ENCODE measurements at regions not wholly inside any gene's neighbourhood (a gene's known extent, or its start where the extent isn't known, plus 50 kb on each side); places are given as distances from the start of the nearest gene placed in this dataset.
"Not testable (repeated sequence)": the region's sequence is repeated elsewhere in the genome, so short reads cannot be mapped to it uniquely, and the experiment has no call there.

DNA sequence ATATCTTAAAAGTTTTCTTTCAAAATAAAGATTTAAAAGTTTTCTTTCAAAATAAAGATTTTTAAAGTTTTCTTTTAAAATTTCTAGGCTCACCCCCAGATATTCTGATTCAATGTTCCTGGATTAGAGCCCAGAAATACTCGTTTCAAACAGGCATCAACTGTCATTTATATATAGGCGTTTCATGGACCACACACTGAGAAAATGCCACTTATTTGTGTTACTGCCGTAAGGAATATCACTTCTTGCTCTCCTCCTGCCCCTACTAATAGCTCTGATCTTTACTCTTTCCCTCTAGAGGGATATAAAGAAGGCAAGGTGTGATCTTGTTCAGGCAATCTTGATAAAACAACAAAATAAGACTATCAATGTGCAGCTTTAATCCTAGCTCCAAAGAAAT is 1324.1 kb downstream of the CDH8 start:
- no peaks in the 10 kb centered on the region for H3K4me1 Mint-ChIP-seq (ENCODE audit: low read depth)
- no peak overlapping the region for H3K4me3 Mint-ChIP-seq
- H3K36me3 Mint-ChIP-seq (ENCODE audit: low read depth), result no peaks in the 10 kb centered on the region
- intact Hi-C loops (cut with micrococcal nuclease), result no loop called here
- no peak for DNase-seq (ENCODE audit: low spot score)
- H3K27ac Mint-ChIP-seq, result no peak overlapping the region
- no peaks in the 10 kb centered on the region for H3K27me3 Mint-ChIP-seq (ENCODE audit: insufficient read depth)
- peaks cover 14% of the 10 kb centered on the region for H3K9me3 Mint-ChIP-seq

DNA sequence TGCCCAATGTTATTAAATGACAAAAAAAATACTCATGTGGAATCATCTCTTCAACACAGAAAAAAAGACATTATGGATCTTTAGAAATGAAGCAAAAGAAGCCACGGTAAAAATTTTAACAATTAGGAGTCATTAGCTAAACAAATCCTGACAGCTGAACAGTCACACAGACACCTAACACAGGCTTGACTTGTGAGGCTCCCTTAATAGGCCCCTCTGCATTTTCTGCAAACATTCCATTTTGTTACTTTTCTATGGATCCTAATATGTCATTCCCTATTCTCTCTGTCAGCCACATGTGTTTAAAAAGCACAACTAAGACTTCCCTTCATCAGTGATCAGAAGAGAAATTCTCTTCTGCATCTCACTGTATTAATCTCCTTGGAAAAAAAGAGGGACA is 1331.5 kb downstream of the CDH8 start:
- no peak overlapping the region for H3K27ac Mint-ChIP-seq
- H3K9me3 Mint-ChIP-seq, result peaks cover 21% of the 10 kb centered on the region
- no peaks in the 10 kb centered on the region for H3K27me3 Mint-ChIP-seq (ENCODE audit: insufficient read depth)

DNA sequence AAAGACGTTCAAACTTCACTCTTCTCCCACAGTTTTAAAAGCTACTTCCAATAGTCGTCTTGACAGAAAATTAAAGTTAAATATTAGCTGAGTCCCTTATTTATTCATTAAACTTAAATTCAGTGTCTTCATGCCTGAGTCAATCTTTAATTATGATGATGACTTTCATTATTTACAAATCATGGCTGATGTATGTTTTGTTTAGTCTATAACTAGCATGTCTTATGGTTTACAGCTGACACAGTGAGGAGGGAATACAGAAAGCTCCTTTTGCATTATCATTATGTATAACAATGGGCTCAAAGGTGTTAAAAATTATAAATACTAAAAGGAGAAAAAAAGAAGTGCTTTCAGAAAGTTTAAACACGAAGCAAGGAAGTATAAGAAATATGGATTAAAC is 1333.1 kb downstream of the CDH8 start:
- no peak overlapping the region for H3K27ac Mint-ChIP-seq
- DNase-seq (ENCODE audit: low spot score), result no peak
- no peaks in the 10 kb centered on the region for H3K4me1 Mint-ChIP-seq (ENCODE audit: low read depth)
- H3K27me3 Mint-ChIP-seq (ENCODE audit: insufficient read depth), result no peaks in the 10 kb centered on the region
- no peak overlapping the region for H3K4me3 Mint-ChIP-seq
- intact Hi-C loops (cut with micrococcal nuclease), result no loop called here
- peaks cover 21% of the 10 kb centered on the region for H3K9me3 Mint-ChIP-seq
- H3K36me3 Mint-ChIP-seq (ENCODE audit: low read depth), result no peaks in the 10 kb centered on the region

More for the DNA sequence above, 1331.5 kb downstream of the CDH8 start:
- no peak for DNase-seq (ENCODE audit: low spot score)
- H3K4me1 Mint-ChIP-seq (ENCODE audit: low read depth), result no peaks in the 10 kb centered on the region
- no peak overlapping the region for H3K4me3 Mint-ChIP-seq
- H3K36me3 Mint-ChIP-seq (ENCODE audit: low read depth), result no peaks in the 10 kb centered on the region
- intact Hi-C loops (cut with micrococcal nuclease), result no loop called here

DNA sequence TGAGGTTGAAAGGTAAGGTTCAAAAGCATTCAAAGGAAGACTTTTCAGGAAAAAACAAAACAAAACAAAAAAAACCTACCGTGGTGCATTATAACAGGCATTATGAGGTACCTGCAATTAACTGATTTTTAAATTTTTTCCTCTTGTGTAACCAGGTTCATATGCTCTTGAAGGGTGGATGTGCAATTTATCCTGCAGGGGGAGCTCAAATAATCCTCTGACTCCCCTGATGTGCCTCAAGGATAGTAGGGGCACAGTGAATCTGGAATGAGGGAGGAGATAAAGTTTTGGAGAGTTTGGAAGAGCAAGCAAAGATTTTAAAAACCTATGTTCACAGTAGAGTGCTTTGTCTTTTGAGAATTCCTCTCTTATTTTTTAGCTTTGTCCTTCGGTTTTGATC is 1349.4 kb downstream of the CDH8 start:
- no peak overlapping the region for H3K4me3 Mint-ChIP-seq
- intact Hi-C loops (cut with micrococcal nuclease), result no loop called here
- no peaks in the 10 kb centered on the region for H3K36me3 Mint-ChIP-seq (ENCODE audit: low read depth)
- DNase-seq (ENCODE audit: low spot score), result no peak
- no peaks in the 10 kb centered on the region for H3K4me1 Mint-ChIP-seq (ENCODE audit: low read depth)
- no peak overlapping the region for H3K27ac Mint-ChIP-seq
- H3K9me3 Mint-ChIP-seq, result peaks cover 27% of the 10 kb centered on the region
- no peaks in the 10 kb centered on the region for H3K27me3 Mint-ChIP-seq (ENCODE audit: insufficient read depth)

DNA sequence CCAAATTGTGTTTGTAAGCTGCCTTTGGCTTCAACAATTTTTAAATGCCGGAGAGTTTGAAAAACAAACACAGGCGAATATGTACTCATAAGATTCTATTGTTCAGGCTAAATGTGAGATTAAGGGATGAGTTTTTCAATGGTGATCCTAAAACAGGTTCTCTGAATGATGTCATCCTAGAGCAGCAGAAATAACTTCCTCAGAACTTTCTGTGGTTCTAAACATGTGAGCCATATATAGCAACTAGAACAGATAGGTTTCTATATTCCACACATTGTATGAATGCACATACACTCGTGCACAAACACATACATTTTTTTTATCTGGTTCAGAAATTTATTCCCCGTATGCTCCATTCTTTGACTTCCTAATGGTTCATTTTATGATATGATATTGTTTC is 1352.2 kb downstream of the CDH8 start:
- H3K36me3 Mint-ChIP-seq (ENCODE audit: low read depth), result no peaks in the 10 kb centered on the region
- no peak for DNase-seq (ENCODE audit: low spot score)
- no peaks in the 10 kb centered on the region for H3K27me3 Mint-ChIP-seq (ENCODE audit: insufficient read depth)
- intact Hi-C loops (cut with micrococcal nuclease), result no loop called here
- H3K9me3 Mint-ChIP-seq, result peaks cover 33% of the 10 kb centered on the region
- no peak overlapping the region for H3K4me3 Mint-ChIP-seq
- no peaks in the 10 kb centered on the region for H3K4me1 Mint-ChIP-seq (ENCODE audit: low read depth)
- H3K27ac Mint-ChIP-seq, result no peak overlapping the region

DNA sequence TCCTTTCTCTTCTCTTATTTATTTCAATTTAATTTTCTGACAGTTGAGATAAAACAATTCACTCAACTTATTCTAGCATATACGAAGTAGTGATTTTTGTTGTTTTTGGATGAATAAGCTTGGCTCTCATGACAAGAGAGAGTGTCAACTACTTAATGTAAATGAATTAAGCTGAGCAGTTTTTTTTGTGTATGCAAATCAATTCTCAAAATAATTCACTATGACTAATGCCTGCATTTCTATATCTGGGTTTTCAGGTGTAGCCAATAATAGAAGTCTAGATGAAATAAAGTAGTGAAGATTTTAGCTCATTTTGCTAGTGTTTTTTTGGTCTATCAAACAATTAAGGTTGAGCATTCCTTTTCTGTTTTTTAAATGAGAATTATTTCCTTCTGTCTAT is 1354.0 kb downstream of the CDH8 start:
- intact Hi-C loops (cut with micrococcal nuclease), result no loop called here
- no peak overlapping the region for H3K27ac Mint-ChIP-seq
- no peak for DNase-seq (ENCODE audit: low spot score)
- H3K4me1 Mint-ChIP-seq (ENCODE audit: low read depth), result no peaks in the 10 kb centered on the region
- H3K4me3 Mint-ChIP-seq, result no peak overlapping the region
- H3K9me3 Mint-ChIP-seq, result peaks cover 32% of the 10 kb centered on the region
- H3K36me3 Mint-ChIP-seq (ENCODE audit: low read depth), result no peaks in the 10 kb centered on the region
- H3K27me3 Mint-ChIP-seq (ENCODE audit: insufficient read depth), result no peaks in the 10 kb centered on the region

DNA sequence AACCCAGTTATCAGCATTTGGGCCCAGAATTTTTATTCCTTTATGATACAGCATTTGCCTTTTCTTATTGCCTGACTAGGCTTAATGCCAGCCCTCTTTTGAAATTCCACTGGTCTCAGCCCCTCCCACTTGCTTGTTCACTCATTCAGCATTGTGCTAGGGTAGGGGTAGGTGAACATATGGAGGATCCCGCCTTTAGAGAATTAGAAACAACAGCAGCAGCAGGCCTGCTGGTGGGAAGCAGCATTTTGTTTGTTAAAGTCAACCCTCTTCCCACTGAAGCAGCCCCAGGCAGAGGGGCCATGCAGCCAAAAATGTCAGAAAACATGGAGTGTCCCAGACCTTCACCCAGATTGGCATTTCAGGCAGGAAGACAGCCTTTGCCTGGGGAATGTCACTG is 1355.2 kb downstream of the CDH8 start:
- Mint-ChIP-seq H3K4me1 (ENCODE audit: low read depth) (no peaks in the 10 kb centered on the region), H3K4me3 (no peak overlapping the region), H3K36me3 (ENCODE audit: low read depth) (no peaks in the 10 kb centered on the region), H3K9me3 (peaks cover 20% of the 10 kb centered on the region), H3K27me3 (ENCODE audit: insufficient read depth) (no peaks in the 10 kb centered on the region), H3K27ac (no peak overlapping the region)
- DNase-seq (ENCODE audit: low spot score), result no peak
- intact Hi-C loops (cut with micrococcal nuclease), result no loop called here

DNA sequence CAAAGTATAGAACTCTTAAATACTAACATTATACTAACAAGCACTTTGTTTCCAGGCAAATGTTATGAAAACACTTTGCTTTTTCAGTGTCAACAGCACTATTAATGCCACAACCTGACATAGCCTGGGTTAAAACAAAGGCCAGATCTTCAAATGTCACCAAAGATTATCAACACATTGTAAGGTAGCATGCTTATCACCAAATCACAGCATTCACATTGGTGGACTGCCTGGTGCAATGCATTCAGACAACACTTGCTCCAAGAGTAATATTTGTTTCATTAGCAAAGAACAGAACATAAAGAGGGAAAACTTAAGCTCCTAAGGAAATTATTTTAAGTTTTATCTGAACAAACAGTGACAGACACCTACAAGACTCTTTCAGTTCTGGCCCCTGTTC is 1361.2 kb downstream of the CDH8 start:
- no peaks in the 10 kb centered on the region for H3K4me1 Mint-ChIP-seq (ENCODE audit: low read depth)
- no peak overlapping the region for H3K4me3 Mint-ChIP-seq
- DNase-seq (ENCODE audit: low spot score), result no peak
- no peaks in the 10 kb centered on the region for H3K36me3 Mint-ChIP-seq (ENCODE audit: low read depth)
- intact Hi-C loops (cut with micrococcal nuclease), result no loop called here
- no peaks in the 10 kb centered on the region for H3K27me3 Mint-ChIP-seq (ENCODE audit: insufficient read depth)
- no peak overlapping the region for H3K27ac Mint-ChIP-seq
- peaks cover under 1% of the 10 kb centered on the region for H3K9me3 Mint-ChIP-seq

DNA sequence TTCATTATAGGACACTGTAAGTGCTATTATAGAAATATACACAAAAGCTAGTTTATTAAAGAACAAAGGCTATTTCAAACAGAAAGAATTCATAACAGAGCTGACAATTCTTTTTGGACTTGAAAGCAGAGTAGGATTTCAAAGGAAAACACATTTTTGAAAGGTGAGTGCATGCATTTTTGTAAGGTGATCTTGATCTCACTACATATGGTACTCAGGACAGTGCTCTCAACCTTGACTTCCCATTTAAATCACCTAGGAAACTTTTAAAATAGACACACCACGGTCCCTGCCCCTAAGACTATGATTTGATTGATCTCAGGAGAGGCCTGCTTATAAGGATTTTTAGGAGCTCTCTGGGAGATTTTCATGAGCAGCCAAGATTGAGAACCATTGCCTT is 1362.0 kb downstream of the CDH8 start:
- Mint-ChIP-seq H3K36me3 (ENCODE audit: low read depth) (no peaks in the 10 kb centered on the region), H3K27ac (no peak overlapping the region), H3K4me3 (no peak overlapping the region), H3K27me3 (ENCODE audit: insufficient read depth) (no peaks in the 10 kb centered on the region), H3K9me3 (no peaks in the 10 kb centered on the region), H3K4me1 (ENCODE audit: low read depth) (no peaks in the 10 kb centered on the region)
- intact Hi-C loops (cut with micrococcal nuclease), result no loop called here
- no peak for DNase-seq (ENCODE audit: low spot score)

DNA sequence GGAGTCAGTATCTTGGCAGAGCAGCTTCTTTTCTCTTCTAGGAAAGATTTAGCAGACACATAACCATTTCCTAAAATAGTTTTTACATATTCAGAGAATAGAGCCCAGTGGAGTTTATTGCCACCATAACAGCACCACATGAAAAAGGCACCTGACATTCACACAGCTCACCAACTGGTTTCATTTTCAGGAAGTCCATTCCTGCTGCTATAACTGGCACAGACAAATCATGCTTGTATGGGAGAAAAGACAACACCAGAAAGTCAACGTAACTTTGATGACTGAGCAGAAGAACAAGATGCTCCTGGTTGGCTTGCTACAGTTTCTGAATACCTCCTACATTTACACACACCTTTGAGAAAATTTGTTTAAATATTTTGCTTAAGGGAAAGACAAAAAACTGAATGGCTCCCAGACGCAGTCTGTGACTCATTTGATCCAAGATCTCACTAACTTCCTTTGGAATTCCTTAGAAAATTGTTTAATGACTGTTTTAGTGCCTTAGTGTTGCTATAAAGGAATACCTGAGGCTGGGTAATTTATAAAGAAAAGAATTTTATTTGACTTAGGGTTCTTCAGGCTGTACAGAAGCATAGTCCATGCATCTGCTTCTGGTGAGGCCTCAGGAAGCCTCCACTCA is 1380.6 kb downstream of the CDH8 start:
- H3K27me3 Mint-ChIP-seq (ENCODE audit: insufficient read depth), result no peaks in the 10 kb centered on the region
- peaks cover 12% of the 10 kb centered on the region for H3K9me3 Mint-ChIP-seq
- intact Hi-C loops (cut with micrococcal nuclease), result no loop called here

DNA sequence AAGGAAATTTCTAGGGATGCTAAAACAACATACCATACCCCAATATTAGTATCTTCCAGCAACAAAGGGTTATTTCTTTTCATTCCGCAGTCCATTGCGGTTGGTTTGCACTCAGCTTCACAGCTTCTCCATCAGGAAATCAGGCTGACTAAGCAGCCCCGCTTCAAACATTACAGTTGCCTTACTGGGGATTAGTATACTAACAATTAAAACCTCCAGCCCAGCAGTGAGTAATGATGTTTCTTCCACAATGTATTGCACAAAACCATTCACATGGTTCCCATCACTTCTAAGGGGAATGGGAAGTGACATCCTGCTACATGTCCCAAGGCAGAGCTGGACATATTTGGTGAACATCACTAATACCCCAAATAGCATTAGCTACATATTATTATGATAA is 1384.9 kb downstream of the CDH8 start:
- Mint-ChIP-seq H3K27me3 (ENCODE audit: insufficient read depth) (no peaks in the 10 kb centered on the region), H3K27ac (no peak overlapping the region), H3K9me3 (peaks cover 15% of the 10 kb centered on the region), H3K36me3 (ENCODE audit: low read depth) (no peaks in the 10 kb centered on the region), H3K4me1 (ENCODE audit: low read depth) (no peaks in the 10 kb centered on the region), H3K4me3 (no peak overlapping the region)
- intact Hi-C loops (cut with micrococcal nuclease), result no loop called here
- no peak for DNase-seq (ENCODE audit: low spot score)

More for the DNA sequence above, 1380.6 kb downstream of the CDH8 start:
- no peak overlapping the region for H3K27ac Mint-ChIP-seq
- H3K36me3 Mint-ChIP-seq (ENCODE audit: low read depth), result no peaks in the 10 kb centered on the region
- no peaks in the 10 kb centered on the region for H3K4me1 Mint-ChIP-seq (ENCODE audit: low read depth)
- H3K4me3 Mint-ChIP-seq, result no peak overlapping the region
- DNase-seq (ENCODE audit: low spot score), result no peak

DNA sequence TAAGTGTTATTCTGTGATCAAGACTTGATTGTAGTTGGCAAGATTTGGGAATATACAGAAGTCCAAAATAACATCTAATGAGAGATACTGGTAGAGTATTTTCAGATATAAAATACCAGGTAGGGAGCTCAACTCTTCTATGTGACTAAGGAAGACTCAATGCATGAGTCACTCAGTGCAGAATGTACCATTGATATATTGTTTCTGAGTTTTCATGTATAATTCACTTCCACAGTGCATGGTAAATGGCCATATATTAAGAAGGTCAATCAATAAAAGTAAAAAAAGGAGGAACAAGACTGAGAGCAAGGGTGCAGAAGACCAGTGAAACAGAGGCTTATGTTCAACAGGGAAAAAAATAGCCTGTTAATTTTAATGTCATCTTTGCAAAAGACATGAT is 1387.9 kb downstream of the CDH8 start:
- no peak overlapping the region for H3K27ac Mint-ChIP-seq

DNA sequence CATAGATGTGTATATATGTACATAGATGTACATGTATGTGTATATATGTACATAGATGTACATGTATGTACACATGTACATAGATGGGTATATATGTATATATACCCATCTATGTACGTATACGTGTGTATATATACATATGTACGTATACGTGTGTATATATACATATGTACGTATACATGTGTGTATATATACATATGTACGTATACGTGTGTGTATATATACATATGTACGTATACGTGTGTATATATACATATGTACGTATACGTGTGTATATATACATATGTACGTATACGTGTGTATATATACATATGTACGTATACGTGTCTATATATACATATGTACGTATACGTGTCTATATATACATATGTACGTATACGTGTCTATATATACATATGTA is 1388.8 kb downstream of the CDH8 start:
- DNase-seq (ENCODE audit: low spot score); H3K4me3 Mint-ChIP-seq; intact Hi-C loops (cut with micrococcal nuclease); H3K4me1 Mint-ChIP-seq (ENCODE audit: low read depth); H3K27me3 Mint-ChIP-seq (ENCODE audit: insufficient read depth); H3K27ac Mint-ChIP-seq; H3K36me3 Mint-ChIP-seq (ENCODE audit: low read depth): not testable (repeated sequence)
- peaks cover 22% of the 10 kb centered on the region for H3K9me3 Mint-ChIP-seq

More for the DNA sequence above, 1387.9 kb downstream of the CDH8 start:
- Mint-ChIP-seq H3K4me1 (ENCODE audit: low read depth) (no peaks in the 10 kb centered on the region), H3K27me3 (ENCODE audit: insufficient read depth) (no peaks in the 10 kb centered on the region), H3K4me3 (no peak overlapping the region), H3K9me3 (peaks cover 23% of the 10 kb centered on the region), H3K36me3 (ENCODE audit: low read depth) (no peaks in the 10 kb centered on the region)
- no peak for DNase-seq (ENCODE audit: low spot score)
- intact Hi-C loops (cut with micrococcal nuclease), result no loop called here

DNA sequence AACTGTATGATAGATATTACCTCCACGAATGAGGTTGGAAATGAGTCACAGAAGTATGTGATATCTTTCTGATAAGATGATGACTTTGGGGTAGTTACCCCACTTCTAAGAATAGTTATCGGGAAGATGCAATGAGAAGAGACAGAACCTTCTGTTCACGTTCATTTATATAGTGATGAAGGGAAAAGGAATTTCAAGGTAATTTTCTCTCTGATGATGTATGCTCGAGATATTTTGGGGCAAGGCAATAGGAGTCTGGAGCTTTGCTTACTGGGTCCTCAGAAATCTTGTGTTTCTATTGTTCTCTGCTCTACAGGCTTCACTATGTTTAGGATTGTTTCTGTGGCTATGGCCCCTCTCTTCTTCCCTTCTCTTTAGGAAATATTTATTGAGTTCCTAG is 1389.6 kb downstream of the CDH8 start:
- H3K4me3 Mint-ChIP-seq, result no peak overlapping the region
- H3K9me3 Mint-ChIP-seq, result peaks cover 26% of the 10 kb centered on the region
- no peak overlapping the region for H3K27ac Mint-ChIP-seq
- H3K27me3 Mint-ChIP-seq (ENCODE audit: insufficient read depth), result no peaks in the 10 kb centered on the region
- DNase-seq (ENCODE audit: low spot score), result no peak
- intact Hi-C loops (cut with micrococcal nuclease), result no loop called here
- H3K36me3 Mint-ChIP-seq (ENCODE audit: low read depth), result no peaks in the 10 kb centered on the region
- no peaks in the 10 kb centered on the region for H3K4me1 Mint-ChIP-seq (ENCODE audit: low read depth)
